CD4-positive, alpha-beta T cell treated with Interleukin-17A for 4 hours (primary cell): ENCODE measurements at regions not wholly inside any gene's neighbourhood (a gene's known extent, or its start where the extent isn't known, plus 50 kb on each side); places are given as distances from the start of the nearest gene placed in this dataset.

Experiments
- DNase-seq: peaks from one replicate; pipeline ENCODE4 v3.0.0-alpha.2; 2020; ENCODE audit warnings: mixed read lengths

GRCh38 chr3:135755330-135756105 is 210.0 kb upstream of the PPP2R3A start:
- no peak for DNase-seq

GRCh38 chr3:135756106-135756668 is 209.3 kb upstream of the PPP2R3A start:
- no peak for DNase-seq

GRCh38 chr3:135757421-135757820 is 208.1 kb upstream of the PPP2R3A start:
- no peak for DNase-seq

- DNase-seq, result no peak
Observed at GRCh38 chr3:135758961-135759360, 206.6 kb upstream of the PPP2R3A start.

GRCh38 chr3:135759651-135760050 is 205.9 kb upstream of the PPP2R3A start:
- DNase-seq, result no peak

- DNase-seq, result no peak
Observed at GRCh38 chr3:135760581-135760980, 204.9 kb upstream of the PPP2R3A start.

GRCh38 chr3:135762188-135762856 is 203.2 kb upstream of the PPP2R3A start:
- no peak for DNase-seq

GRCh38 chr3:135766115-135766514 is 199.4 kb upstream of the PPP2R3A start:
- no peak for DNase-seq

- no peak for DNase-seq
Observed at GRCh38 chr3:135771760-135772159, 193.8 kb upstream of the PPP2R3A start.

GRCh38 chr3:135779024-135779423 is 186.5 kb upstream of the PPP2R3A start:
- no peak for DNase-seq

GRCh38 chr3:135779590-135780235 is 185.8 kb upstream of the PPP2R3A start:
- no peak for DNase-seq

GRCh38 chr3:135781026-135781815 is 184.3 kb upstream of the PPP2R3A start:
- no peak for DNase-seq

- no peak for DNase-seq
Observed at GRCh38 chr3:135784557-135784956, 181.0 kb upstream of the PPP2R3A start.

- DNase-seq, result no peak
Observed at GRCh38 chr3:135788146-135788545, 177.4 kb upstream of the PPP2R3A start.

- DNase-seq, result no peak
Observed at GRCh38 chr3:135788978-135789377, 176.6 kb upstream of the PPP2R3A start.

GRCh38 chr3:135792174-135792573 is 173.4 kb upstream of the PPP2R3A start:
- no peak for DNase-seq

- no peak for DNase-seq
Observed at GRCh38 chr3:135792858-135793475, 172.6 kb upstream of the PPP2R3A start.

- DNase-seq, result no peak
Observed at GRCh38 chr3:135800071-135800549, 165.4 kb upstream of the PPP2R3A start.

GRCh38 chr3:135801018-135801417 is 164.5 kb upstream of the PPP2R3A start:
- no peak for DNase-seq

GRCh38 chr3:135802171-135802570 is 163.4 kb upstream of the PPP2R3A start:
- no peak for DNase-seq

- no peak for DNase-seq
Observed at GRCh38 chr3:135803028-135803692, 162.4 kb upstream of the PPP2R3A start.

- DNase-seq, result no peak
Observed at GRCh38 chr3:135805752-135806151, 159.8 kb upstream of the PPP2R3A start.
